ENCODE measurements at regions not wholly inside any gene's neighbourhood (a gene's known extent, or its start where the extent isn't known, plus 50 kb on each side); places are given as distances from the start of the nearest gene placed in this dataset.

DNA sequence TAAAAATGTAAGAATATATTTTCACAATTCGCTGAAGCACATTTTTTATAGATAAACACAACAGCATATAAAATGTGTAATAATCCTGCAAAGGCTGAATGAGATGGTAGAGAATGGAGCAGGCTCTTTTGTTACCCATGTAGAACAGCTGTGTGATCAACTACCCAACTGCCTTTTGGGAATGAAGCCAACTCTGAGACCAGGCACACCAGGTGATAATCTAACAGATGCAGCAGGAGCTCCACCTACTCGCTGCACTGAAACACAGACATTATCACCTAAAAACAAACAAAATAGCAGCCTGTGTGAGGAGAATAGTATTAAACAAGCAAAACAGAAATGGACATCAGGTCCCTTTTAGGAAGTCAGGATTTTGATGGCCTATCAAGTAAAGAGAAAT, 183.3 kb downstream of the CCDC59 start:
- TF ChIP-seq YY1 (IDR thresholded peaks at IDR 0.05; ENCODE audit: insufficient read depth, insufficient read length): no peak
- no peak for TF ChIP-seq SUZ12 (IDR thresholded peaks at IDR 0.05; ENCODE audit: extremely low read depth, insufficient read depth, insufficient read length)
